Stimulated activated CD4-positive, alpha-beta T cell treated with anti-CD3 and anti-CD28 coated beads, Interleukin-1b, Interleukin-23, amount 100 ng/mL, for 48 hours (primary cell): ENCODE measurements at regions not wholly inside any gene's neighbourhood (a gene's known extent, or its start where the extent isn't known, plus 50 kb on each side); places are given as distances from the start of the nearest gene placed in this dataset.

Experiments
- DNase-seq: peaks from one replicate; pipeline ENCODE4 v3.0.0-alpha.2; 2020

DNA sequence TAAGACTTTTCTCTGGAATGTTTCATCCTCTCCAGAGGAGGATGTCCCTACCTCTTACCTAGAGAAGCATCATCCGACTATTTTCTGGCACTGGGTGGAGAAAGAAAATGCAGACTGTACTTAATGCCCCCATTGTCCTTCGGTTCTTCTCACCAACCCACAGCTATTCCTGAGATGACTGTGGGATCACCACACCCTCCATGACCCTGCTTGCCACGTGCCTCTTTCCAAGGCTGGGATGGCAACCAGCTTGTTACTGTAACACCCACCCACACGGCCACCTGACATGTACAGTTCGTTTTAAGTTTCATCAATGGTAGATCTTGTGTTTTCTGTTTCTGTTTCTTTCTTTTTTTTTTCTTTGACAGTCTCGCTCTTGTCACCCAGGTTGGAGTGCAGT lies 365.2 kb downstream of the FBXO15 start:
- no peak for DNase-seq

DNA sequence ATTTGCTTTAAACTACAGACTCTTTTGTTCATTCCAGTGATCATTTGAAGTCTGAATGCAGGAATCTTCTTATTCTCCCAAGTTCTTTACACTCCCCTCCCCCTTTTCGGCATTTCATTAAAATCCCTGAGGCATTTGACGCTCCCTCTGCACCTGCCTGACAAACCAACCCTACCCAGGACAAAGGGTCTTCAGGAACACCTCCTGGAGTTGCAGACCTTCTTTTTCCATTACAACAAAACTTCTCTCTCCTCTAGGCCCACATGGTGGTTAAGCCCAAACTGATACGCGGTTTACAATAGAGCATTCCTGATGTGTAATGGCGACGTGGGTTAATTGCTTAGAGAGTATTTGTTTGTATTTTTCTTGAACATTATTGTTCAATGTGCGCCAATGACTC lies 367.4 kb downstream of the FBXO15 start:
- DNase-seq: no peak

DNA sequence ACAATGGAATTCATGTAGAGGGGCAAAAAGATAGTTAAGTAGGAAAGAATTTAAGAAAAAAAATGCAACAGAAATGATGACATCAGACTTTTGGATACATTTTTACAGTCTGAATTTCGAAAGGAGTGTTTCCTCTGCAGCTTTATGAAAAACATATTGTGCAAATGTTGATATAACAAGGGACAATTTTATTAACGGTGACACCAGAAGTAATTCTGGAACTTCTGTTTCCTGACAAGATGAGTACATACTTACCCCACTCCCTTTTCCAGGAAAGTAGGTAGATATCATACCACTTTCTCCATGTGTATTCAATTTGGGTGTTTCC lies 369.6 kb downstream of the FBXO15 start:
- DNase-seq: no peak

DNA sequence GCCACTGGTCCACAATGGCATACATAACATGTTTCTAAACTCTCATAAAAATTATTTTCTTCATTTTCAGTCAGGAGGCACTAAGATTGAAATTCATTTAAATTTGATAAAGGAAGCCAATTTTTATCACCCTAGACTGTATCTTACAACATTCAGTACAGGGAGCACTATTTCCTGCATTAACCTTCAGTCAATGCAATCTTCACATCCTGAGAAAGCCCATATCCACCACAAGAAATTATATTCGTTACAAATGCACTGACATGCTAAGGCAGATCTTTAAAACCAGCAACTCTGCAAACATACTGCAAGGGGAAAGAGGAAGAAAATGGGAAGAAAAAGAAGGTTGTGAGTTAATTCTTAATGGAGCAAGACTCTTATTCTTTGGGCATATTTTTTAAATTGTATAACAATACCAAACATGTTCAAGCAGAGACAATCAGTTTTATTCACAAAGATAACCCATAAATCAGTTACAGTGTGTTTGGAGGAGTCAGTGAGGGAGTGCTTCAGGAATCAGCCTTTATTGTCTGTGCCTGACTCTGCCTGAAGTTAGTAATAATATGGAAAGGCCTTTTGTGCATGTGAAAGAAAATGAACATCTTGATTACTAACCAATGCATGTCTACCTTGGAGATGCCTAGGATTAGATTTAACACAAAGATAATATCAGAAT lies 370.1 kb downstream of the FBXO15 start:
- no peak for DNase-seq

DNA sequence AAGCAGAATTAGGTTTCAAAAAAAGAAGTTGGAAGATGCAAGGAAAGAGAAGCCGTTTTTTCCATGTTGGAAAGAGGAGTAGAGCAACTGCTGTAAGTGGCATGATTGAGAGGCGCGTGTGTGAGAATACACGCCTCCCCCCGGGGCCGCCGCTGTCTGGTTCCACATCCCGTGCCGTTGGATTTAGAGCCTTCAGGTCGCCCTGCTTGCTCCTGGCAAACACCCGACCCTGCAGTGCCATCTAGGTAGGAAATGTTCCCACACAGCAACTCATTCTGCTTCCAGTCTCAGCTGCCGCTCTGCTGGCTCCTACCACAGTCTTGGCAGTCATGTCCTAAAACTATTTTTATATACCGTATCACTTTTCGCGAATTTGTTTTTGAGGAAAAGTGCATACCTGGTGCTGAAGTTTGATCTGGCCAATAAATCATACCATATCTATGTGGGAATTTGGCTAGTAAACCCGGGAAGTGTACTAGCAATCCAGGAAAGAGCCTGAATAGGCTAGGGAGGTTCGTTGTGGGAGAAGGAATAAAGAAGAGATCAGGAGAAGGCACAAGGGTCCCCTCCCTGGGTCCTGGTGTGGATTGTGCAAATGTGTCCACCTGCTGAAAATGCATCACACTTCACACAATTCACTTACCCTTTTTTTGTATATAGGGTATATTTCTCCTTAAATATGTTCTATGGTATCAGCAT lies 372.7 kb downstream of the FBXO15 start:
- DNase-seq: no peak

DNA sequence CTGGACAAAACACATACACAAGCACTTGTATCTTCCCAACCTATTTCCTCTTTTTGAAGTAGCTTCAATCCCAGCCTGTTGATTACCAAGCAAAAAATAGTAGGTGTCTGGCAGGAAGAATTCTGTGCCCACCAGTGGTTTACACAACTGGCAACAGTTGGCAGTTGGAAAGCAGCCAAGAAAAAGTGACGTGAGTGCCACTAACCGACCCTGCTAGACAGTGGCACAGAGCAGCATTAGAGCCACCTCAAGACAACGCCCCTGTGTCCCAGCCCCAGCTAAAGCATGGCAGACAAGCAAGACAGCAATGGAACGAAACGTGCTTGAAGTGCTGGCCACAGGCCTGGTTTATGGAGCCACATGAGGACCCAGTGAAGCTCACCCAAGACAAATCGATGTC lies 379.6 kb downstream of the FBXO15 start:
- DNase-seq: no peak

DNA sequence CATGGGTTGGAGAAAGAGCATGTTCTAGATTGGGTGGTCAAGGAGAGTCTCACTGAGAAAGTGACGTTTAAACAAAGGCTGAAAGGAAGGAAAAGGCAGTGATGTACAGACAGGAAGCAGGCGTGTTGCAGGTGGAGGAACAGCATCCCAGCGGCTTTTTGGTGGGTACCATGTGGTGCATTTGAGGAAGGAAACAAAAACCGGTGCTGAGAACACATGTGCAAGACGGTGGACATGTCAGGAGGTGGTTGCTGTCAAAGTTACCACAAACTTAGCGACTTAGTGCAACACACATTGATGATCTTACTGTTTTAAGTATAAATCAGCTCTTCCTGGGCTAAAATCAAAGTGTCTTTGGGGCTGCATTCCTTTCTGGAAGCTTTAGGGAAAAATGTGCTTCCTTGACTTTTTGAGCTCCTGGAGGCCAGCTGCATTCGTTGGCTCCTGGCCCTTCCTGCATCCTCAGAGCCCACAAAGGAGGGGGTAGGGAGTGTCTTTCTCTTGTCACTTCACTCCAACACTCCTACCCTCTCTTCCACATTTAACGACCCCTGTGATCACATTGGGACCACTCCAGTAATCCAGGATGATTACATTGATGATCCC lies 380.6 kb downstream of the FBXO15 start:
- DNase-seq: no peak

DNA sequence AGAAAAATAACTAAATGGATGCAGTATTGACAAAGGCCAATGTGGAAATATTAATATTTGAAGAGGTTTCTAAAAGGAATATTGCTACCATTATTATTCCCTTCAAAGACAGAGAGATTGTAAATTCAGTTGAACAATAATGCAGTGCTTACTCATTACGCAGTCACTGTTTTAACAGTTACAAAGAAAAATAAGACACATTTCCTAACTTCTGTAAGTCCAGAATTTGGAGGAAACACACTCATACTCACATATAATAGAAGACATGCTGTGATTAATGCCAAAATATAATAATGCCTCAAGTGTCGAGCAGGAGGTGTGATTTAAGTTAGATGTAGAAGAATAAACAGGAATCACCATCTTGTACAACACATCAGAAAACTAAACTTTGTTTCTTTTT lies 389.2 kb downstream of the FBXO15 start:
- DNase-seq: no peak

DNA sequence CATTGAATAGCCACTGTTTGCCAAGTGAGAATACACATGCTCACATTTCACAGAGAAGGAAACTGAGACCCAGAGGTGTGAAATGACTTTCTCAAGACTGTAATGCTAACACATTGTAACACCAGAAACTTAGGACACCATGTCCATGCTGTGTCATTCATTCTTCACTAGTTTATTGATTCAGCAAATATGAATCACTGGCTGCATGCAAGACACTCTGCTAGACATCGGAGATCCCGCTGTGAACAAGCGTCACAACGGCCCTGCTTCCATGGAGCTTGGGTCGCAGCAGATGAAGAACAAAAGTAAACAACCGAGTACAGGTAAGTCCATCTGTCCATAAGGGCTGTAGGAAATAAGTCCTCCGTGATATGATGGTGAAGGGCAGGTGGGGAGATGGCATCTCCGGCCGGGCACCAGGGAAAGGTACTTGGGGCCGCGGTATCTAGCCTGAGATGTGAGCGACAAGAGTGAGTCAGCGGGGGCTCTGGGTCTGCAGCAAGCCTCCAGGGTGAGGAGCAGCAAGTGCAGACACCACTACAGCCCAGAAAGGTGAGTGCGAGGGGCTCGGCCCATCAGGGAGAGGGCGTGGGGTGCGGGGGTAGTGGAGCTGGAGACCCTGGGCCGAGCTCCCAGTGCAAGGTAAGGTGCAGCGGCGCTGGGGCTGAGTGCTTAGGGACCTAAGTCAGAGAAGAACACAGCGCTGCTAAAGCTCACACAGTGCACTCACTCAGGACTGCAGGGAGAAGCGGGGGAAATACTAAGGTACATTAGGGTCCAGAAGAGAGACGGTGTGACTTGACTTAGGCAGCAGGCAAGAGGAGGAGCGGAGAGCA lies 391.2 kb downstream of the FBXO15 start:
- no peak for DNase-seq

DNA sequence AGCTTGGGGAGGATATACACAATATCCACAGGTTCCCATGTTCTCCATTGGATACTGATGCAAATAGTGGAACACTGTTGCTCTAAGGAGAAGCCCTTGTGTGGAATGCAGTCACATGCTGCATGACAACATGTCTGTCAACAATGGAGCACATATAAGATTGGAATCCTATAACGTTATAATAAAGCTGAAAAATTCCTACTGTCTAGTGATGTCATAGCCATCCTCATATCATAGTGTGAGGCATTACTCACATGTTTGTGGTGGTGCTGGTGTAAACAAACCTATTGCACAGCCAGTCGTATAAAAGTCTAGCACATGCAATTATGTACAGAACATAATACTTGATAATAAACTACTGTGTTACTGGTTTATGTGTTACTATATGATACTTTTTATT lies 394.7 kb downstream of the FBXO15 start:
- DNase-seq: no peak

DNA sequence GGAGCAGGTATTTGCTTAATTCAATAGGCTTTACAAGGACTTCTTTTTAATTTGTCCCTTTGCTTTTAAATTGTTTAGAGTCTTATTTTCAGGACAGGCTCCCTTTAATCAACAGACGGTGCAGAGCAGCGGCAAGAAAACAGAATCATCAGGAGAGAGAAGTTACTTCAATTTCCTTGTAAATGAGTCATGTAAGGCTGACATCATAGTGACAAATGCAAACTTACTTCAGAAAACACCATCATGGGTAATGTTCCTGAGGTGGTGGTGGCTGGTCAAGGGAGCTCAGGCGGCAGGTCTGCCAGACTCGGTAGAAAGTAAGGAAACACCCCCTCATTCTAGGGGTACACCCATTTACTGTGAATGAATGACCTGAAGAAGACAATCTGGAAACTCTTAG lies 395.1 kb downstream of the FBXO15 start:
- no peak for DNase-seq

DNA sequence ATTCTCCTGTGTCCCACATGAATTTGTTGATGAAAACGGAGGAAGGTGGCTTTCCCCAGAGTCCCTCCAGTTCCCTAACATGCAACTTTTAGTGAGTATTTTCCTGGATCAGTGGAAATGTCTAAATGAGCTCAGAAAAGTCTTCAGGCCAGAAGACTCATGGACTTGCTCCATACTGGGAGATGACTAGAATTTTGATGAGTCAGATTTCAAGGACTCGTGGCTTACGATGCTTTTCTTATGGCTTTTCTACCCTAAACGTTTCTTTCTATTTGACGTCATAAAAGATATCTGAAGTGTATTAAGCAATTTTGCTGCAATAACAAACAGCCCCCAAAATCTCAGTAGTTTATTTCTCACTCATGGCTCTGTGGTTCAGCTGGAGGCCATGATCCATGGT lies 397.6 kb downstream of the FBXO15 start:
- DNase-seq: no peak

DNA sequence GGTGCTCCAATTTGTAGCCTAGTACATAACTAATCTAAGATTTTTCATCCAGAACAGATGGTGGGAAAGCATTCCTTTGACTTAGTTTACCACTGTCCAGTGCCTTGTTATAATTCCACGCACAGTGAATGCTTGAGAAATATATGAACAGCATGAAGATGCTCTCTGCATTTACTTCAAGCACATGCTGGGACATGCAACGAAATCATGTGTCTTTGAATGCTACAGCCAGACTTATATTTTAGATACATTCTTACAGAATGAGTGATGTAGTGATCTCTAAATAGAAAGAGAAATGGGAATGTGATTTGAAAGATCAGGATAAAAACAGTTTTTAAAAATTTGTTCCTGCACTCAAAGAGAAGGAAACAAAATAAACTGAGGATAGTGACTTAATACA lies 398.3 kb downstream of the FBXO15 start:
- no peak for DNase-seq

DNA sequence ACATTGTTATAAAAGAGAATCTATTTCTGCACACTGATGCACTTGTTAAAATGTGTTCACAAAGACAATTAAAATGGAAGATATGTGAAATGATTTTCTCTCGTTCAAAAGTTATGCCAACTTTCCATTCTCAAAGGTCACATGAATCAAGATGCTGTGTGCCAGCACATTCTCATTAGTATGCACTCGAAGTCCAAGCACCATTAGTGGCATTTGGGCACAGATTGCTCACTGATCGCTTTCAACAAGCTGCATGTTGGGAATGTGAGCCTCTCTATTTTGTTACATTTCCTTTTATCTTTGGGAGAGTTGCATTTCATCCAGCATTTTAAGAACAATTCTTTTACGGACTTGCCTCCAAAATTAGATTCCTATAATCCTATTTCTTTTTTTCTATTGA lies 398.9 kb downstream of the FBXO15 start:
- no peak for DNase-seq

DNA sequence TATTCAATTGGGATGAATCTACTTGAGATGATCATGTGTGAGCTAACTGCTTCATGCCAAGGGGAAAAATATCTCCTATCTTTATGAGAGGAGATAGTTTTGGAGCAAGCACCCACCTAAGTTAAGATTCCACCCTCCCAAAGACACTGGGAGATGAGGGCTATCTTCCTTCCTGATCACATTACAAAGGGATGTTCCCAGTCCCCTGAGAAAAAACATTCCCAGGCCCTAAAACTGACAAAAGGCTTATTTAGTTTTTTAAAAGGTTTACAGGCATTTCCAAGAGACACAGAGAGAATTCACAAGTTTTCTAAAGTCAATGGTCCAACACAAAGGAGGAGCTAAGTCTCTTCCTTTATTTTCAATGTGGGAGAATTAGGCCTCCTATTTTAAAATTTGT lies 401.5 kb downstream of the FBXO15 start:
- DNase-seq: no peak

DNA sequence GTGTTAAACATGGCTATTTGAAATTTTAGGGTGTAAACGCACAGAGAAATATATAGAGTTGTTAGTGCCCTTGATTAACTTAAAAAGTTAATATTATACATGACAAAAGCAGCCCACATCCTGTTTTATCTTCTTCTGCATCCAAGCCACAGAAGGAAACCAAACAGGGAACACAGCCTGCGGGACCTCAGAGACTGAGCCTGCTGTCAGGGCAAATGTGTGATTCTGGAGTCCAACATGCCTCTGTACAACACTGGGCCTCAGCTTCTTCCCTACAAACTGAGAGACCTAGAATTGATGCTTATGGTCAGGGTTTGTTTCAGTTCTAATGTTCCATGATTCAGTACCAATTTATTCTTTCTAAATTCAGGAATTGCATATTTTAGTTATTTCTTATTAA lies 404.7 kb downstream of the FBXO15 start:
- DNase-seq: no peak

DNA sequence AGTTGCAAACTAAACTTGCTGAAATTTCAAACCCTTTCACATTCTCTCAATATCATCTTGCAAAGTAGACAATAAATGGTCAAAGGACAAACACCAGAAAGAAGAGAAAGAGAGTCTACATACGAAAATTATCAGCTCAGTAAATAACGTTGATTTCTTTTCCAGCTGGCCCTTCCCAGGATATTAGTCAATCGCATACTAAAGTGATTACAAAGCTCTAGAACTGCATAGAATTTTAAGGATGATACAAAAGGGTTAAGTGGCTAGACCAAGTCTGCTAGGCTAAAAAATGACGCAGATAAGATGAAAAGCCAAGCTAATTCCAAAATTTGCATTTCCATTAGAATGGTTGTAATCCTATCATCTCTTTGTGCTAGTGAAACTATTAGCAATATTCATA lies 405.7 kb downstream of the FBXO15 start:
- DNase-seq: no peak

DNA sequence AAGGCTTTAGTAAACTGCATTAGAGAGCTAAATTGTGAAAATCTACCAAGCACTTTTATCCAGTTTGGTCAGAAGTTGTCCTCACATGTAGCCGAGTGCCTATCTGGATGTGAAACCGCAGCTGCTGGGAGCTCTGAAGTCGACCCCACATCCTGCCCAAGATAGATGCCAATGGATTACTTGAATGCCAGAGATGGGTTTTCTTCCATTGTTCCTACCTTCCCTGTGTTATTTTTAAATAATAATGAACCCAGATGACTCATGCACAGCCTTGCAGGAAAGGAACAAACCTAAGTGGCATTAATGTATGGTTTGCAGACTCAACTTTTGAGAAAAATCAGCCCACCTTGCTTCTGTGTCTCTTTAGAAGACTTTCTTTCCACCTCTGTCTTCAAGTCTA lies 408.5 kb downstream of the FBXO15 start:
- DNase-seq: no peak

DNA sequence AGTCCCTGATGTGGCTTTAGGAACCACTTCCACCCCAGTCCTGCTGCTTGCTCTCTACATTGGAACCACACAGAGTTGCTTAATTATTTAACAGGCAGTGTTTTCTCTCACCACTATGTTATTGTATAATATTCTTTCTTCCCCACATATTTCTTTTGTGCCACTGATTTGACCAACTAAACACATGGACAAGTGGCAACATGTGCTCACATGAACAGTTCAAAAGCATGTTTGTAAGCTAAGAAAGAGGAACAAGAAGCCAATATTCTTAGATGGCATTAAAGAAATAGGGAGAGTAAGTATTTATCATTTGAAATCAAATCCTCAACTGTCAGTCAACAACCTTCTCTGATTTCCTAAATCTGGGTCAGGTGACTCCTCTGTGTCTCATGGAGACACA lies 409.6 kb downstream of the FBXO15 start:
- DNase-seq: no peak

DNA sequence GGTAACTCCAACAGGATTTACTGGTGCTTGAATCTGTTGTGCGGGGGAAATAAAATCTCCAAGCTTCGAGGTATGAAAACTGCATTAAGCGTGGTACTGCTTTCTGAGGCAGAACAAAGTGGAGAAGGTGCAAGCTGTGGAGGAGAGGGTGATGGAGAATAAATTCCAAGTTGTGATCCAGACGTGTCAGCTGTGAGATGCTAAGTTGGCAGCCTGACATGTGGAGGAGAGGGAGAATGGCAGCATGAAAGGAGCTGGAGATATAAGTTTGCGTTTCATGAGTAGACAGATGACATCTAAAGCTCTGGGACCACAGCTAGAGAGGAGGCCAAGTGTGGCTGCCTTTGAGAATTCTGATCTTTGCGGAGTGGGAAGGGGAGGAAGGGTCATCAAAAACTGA lies 411.8 kb downstream of the FBXO15 start:
- DNase-seq: no peak

DNA sequence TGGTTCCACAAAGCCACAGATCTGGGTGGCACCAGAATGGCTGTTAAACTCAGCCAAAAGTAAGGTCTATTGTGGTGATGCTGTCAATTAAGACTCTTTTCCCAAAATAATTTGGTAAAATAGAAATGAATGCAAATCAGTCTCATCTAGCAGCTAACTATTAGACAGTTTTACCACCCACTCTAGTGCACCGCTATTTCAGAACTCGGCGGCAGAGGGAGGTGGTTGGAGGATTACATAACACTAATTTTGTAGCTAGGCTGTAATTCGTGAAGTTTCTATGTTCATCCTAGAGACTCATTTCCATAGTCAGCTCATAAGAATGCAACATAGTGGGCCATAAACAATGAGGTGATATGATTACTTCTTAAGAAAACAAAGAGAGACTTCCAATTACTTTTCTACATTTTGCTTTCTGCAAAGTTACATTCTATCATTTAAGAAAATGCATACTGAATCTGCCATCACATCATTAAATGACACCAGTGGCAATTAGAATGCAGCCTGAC lies 413.8 kb downstream of the FBXO15 start:
- no peak for DNase-seq

DNA sequence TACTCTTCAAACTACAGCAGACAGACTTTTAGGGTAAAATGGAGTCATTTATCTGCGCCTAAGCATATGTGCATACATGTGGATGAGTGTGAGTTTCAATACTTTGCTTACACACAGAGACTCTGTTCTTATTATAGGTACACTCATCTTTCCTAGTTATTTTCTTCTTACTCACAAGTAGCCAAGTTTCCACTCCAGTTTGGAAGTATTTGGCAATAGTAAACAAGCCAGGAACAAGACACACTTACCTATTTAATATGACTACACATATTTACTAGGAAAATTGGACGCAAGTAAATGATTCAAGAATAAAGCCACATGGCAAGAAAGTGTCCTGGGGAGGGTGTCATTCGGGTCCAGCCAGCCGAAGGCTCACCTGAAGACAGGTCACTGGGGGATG lies 414.3 kb downstream of the FBXO15 start:
- DNase-seq: no peak

DNA sequence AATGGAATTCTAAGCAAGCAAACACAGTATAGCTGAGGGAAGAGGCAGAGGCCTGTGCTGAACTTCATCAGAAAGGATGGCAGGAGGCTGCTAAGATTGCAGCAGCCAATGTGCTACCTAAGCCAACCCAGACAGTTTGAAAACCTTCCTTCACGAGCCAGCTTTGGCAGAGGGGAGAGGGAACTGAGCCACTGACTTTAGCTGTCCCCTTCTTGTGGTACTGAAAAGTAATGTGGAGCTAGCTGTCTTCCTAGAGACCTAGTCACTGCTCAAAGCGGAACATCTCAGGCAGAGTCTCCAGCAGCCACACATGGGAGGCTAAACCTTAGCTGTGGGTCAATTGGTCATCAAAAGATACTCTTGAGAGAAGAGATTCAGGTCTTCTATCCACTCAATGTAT lies 419.0 kb downstream of the FBXO15 start:
- no peak for DNase-seq

DNA sequence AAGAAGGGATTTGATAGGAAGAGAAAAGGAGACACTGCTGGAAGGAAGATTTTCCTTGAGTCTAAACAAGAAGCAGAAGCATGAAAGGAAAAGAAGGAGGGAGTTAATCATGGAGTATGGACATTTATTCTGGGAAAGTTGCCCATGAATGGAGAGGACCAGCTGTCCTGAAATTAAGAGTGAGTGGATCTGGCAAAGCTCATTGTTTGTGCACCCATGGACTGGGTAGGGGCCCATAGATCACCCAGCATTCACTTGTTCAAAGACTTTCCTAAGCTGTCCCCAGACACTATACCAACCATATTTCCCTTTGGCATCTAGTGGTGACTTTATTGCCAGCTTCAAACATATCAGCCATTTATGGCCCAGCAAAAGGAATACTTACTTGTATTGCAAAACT lies 422.7 kb downstream of the FBXO15 start:
- no peak for DNase-seq
